CD4-positive, alpha-beta T cell treated with Interleukin-1 beta for 1 hour (primary cell): ENCODE measurements at regions not wholly inside any gene's neighbourhood (a gene's known extent, or its start where the extent isn't known, plus 50 kb on each side); places are given as distances from the start of the nearest gene placed in this dataset.
"Not testable (repeated sequence)": the region's sequence is repeated elsewhere in the genome, so short reads cannot be mapped to it uniquely, and the experiment has no call there.

Experiments
- DNase-seq, 2 donors: peaks; one replicate each; pipeline ENCODE4 v3.0.0-alpha.2; 2020 to 2022

- DNase-seq, result no peak
Observed at GRCh38 chr2:67878743-67879142, 184.1 kb downstream of the C1D start.

- DNase-seq, result no peak
Observed at GRCh38 chr2:67879586-67880290, 183.1 kb downstream of the C1D start.

- DNase-seq, result no peak
Observed at GRCh38 chr2:67880291-67880761, 182.5 kb downstream of the C1D start.

GRCh38 chr2:67881816-67882215 is 181.0 kb downstream of the C1D start:
- no peak for DNase-seq

GRCh38 chr2:67883316-67884087 is 179.3 kb downstream of the C1D start:
- no peak for DNase-seq

- no peak for DNase-seq
Observed at GRCh38 chr2:67888351-67889005, 174.3 kb downstream of the C1D start.

GRCh38 chr2:67889056-67889455 is 173.7 kb downstream of the C1D start:
- DNase-seq, result no peak

GRCh38 chr2:67891642-67892041 is 171.2 kb downstream of the C1D start:
- no peak for DNase-seq

- no peak for DNase-seq
Observed at GRCh38 chr2:67892339-67892846, 170.4 kb downstream of the C1D start.

- no peak for DNase-seq
Observed at GRCh38 chr2:67895227-67895941, 167.4 kb downstream of the C1D start.

GRCh38 chr2:67896076-67896475 is 166.7 kb downstream of the C1D start:
- no peak for DNase-seq

- DNase-seq, result no peak
Observed at GRCh38 chr2:67896476-67896875, 166.3 kb downstream of the C1D start.

- DNase-seq, result no peak
Observed at GRCh38 chr2:67898595-67898994, 164.2 kb downstream of the C1D start.

- DNase-seq, result no peak
Observed at GRCh38 chr2:67899187-67899586, 163.6 kb downstream of the C1D start.

GRCh38 chr2:67900826-67901225 is 162.0 kb downstream of the C1D start:
- DNase-seq, result no peak

- no peak for DNase-seq
Observed at GRCh38 chr2:67904566-67904965, 158.2 kb downstream of the C1D start.

GRCh38 chr2:67904966-67905365 is 157.8 kb downstream of the C1D start:
- no peak for DNase-seq

- not testable (repeated sequence) for DNase-seq
Observed at GRCh38 chr2:67906547-67906946, 156.3 kb downstream of the C1D start.

GRCh38 chr2:67917332-67918054 is 145.3 kb downstream of the C1D start:
- no peak for DNase-seq

GRCh38 chr2:67918471-67918870 is 144.3 kb downstream of the C1D start:
- no peak for DNase-seq

- DNase-seq, result no peak
Observed at GRCh38 chr2:67919490-67919889, 143.3 kb downstream of the C1D start.
